Fibroblast of lung (primary cell): ENCODE measurements at regions not wholly inside any gene's neighbourhood (a gene's known extent, or its start where the extent isn't known, plus 50 kb on each side); places are given as distances from the start of the nearest gene placed in this dataset.

Experiments
- DNase-seq, 2 donors: peaks; one replicate each; pipeline versions ENCODE4 v3.0.0 to v3.0.0-alpha.2; 2010; ENCODE audit warnings: low read depth in 2 of 2
- H2AFZ ChIP-seq: 2 replicates; pipeline ENCODE4 v1.5.1; 2012; ENCODE audit warnings: low read length, control low read depth, inconsistent platforms
- H3K27ac ChIP-seq: 2 replicates; pipeline ENCODE4 v1.5.1; 2011; ENCODE audit warnings: low read length, control low read depth; ENCODE audit not compliant: insufficient read depth
- H3K27me3 ChIP-seq: 2 replicates; pipeline ENCODE4 v1.5.1; 2011; ENCODE audit warnings: mild to moderate bottlenecking, low read length; ENCODE audit not compliant: control insufficient read depth, insufficient read depth
- H3K36me3 ChIP-seq: 2 replicates; pipeline ENCODE4 v1.5.1; 2011; ENCODE audit warnings: low read length; ENCODE audit not compliant: control insufficient read depth, insufficient read depth
- H3K4me1 ChIP-seq: 2 replicates; pipeline ENCODE4 v1.5.1; 2011; ENCODE audit warnings: low read length; ENCODE audit not compliant: control insufficient read depth, insufficient read depth; ENCODE audit errors: extremely low read depth
- H3K4me2 ChIP-seq: 2 replicates; pipeline ENCODE4 v1.5.1; 2011; ENCODE audit warnings: low read length, control low read depth; ENCODE audit not compliant: insufficient read depth; ENCODE audit errors: extremely low read depth
- H3K4me3 ChIP-seq, 4 experiments: fragments of 200-600 bp in 1 of 4; sonication (generic) in 1 of 4; replicated peaks in 1 of 4; 2 replicates each; pipeline ENCODE4 v1.5.1; 2011 to 2016; ENCODE audit warnings: low read length in 4 of 4, low read depth in 3 of 4, mild to moderate bottlenecking in 3 of 4, control low read depth in 2 of 4, inconsistent platforms in 1 of 4, mixed read lengths in 1 of 4; ENCODE audit not compliant: insufficient read depth in 1 of 4; ENCODE audit errors: control extremely low read depth in 1 of 4
- H3K79me2 ChIP-seq: 2 replicates; pipeline ENCODE4 v1.5.1; 2012; ENCODE audit warnings: mild to moderate bottlenecking, low read length, inconsistent platforms; ENCODE audit not compliant: control insufficient read depth, insufficient read depth
- H3K9ac ChIP-seq: 2 replicates; pipeline ENCODE4 v1.5.1; 2011; ENCODE audit warnings: mild to moderate bottlenecking, low read length, control low read depth; ENCODE audit not compliant: insufficient read depth
- H3K9me3 ChIP-seq: 2 replicates; pipeline ENCODE4 v1.5.1; 2012; ENCODE audit warnings: low read depth, low read length; ENCODE audit not compliant: control insufficient read depth, insufficient read depth
- H4K20me1 ChIP-seq: 2 replicates; pipeline ENCODE4 v1.5.1; 2011; ENCODE audit warnings: low read length; ENCODE audit not compliant: control insufficient read depth, insufficient read depth; ENCODE audit errors: extremely low read depth
- EZH2 ChIP-seq: IDR thresholded peaks from 2 replicates; pipeline ENCODE4 v1.5.1; 2012; ENCODE audit warnings: low read length, control low read depth, mild to moderate bottlenecking; ENCODE audit errors: missing control alignments
- TF ChIP-seq, protein P1 (sequence below), 2 donors: IDR thresholded peaks in 1 of 2; conservative IDR thresholded peaks in 1 of 2; 1 replicate in 1 of 2; 2 replicates in 1 of 2; pipeline ENCODE4 v1.5.1; 2011 to 2012; ENCODE audit warnings: low read length in 2 of 2, control low read depth in 1 of 2, inconsistent platforms in 1 of 2, low read depth in 1 of 2, mild to moderate bottlenecking in 1 of 2

DNA sequence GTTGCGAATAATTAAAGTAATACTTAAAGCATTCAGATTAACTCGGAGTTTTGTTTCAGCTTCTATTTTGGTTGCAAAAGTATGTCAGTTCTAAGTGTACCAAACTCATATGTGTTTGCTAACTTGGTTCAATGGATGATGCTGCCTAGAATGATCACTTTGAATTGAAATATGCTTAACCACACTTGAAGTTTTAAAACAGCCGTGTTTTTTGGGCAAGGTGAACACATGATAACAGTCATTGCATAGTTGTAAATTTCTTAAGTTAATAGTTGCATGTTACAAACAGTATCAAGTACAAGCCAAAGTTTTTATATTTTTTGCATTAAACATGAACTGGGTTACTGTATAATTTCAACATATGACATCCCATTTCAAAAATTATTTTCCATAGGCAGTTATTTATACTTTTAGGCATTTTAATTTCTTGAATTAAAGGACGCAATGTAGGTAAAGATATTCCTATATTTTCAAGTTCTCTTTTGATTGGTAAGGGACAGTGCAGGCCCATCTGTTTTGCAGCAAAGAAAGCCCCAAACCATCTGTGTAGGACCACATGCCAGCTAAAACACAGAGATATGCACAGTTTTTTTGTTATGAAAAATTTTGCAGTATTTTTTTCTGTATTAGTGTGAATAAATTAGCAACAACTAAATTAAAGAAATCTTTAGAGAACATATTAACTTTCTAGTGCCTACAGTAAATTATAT, 575.5 kb downstream of the PRKD1 start:
- DNase-seq, result no peak
- Histone ChIP-seq H3K9me3 (no peaks in the 10 kb centered on the region), H3K4me3 (no peak overlapping the region), H2AFZ (no peak overlapping the region), H3K4me1 (no peaks in the 10 kb centered on the region), H3K79me2 (no peaks in the 10 kb centered on the region), H3K36me3 (no peaks in the 10 kb centered on the region), H3K27ac (no peak overlapping the region), H3K9ac (no peak overlapping the region), H4K20me1 (no peaks in the 10 kb centered on the region), H3K27me3 (no peaks in the 10 kb centered on the region), H3K4me2 (no peak overlapping the region)
- TF ChIP-seq EZH2, result no peak
- TF ChIP-seq, protein P1, sequence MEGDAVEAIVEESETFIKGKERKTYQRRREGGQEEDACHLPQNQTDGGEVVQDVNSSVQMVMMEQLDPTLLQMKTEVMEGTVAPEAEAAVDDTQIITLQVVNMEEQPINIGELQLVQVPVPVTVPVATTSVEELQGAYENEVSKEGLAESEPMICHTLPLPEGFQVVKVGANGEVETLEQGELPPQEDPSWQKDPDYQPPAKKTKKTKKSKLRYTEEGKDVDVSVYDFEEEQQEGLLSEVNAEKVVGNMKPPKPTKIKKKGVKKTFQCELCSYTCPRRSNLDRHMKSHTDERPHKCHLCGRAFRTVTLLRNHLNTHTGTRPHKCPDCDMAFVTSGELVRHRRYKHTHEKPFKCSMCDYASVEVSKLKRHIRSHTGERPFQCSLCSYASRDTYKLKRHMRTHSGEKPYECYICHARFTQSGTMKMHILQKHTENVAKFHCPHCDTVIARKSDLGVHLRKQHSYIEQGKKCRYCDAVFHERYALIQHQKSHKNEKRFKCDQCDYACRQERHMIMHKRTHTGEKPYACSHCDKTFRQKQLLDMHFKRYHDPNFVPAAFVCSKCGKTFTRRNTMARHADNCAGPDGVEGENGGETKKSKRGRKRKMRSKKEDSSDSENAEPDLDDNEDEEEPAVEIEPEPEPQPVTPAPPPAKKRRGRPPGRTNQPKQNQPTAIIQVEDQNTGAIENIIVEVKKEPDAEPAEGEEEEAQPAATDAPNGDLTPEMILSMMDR (conservative IDR thresholded peaks at IDR 0.05 in 1 of 2, IDR thresholded peaks at IDR 0.05 in 1 of 2; ENCODE audit: low read depth in 1 of 2, low read length in 2 of 2), result no peak

DNA sequence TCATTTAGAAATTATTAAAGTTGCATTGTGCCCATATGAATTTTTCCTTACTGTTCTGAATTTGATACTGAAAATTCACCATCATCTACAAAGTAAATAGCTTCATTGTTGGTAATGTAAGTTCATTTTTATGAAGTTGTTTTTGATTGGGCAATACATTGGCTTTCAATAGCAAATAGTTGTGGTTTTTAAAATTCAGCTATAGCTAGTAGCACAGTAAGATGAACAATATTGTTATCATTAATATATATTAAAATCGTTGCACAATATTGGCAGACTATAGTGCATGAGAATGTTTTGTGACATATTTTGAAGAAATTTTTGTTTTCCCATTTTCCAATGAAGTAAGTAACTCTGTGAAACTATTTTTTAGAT, 575.0 kb downstream of the PRKD1 start:
- Histone ChIP-seq H2AFZ (no peak overlapping the region), H3K9me3 (no peaks in the 10 kb centered on the region), H3K4me3 (no peak overlapping the region), H3K27ac (no peak overlapping the region), H3K27me3 (no peaks in the 10 kb centered on the region), H3K79me2 (no peaks in the 10 kb centered on the region), H3K9ac (no peak overlapping the region), H3K4me1 (no peaks in the 10 kb centered on the region), H3K36me3 (no peaks in the 10 kb centered on the region), H4K20me1 (no peaks in the 10 kb centered on the region), H3K4me2 (no peak overlapping the region)
- TF ChIP-seq, protein P1 (conservative IDR thresholded peaks at IDR 0.05 in 1 of 2, IDR thresholded peaks at IDR 0.05 in 1 of 2; ENCODE audit: low read depth in 1 of 2, low read length in 2 of 2), result no peak
- TF ChIP-seq EZH2, result no peak
- peak in 1 of 2 donors; percentile 65 for DNase-seq

DNA sequence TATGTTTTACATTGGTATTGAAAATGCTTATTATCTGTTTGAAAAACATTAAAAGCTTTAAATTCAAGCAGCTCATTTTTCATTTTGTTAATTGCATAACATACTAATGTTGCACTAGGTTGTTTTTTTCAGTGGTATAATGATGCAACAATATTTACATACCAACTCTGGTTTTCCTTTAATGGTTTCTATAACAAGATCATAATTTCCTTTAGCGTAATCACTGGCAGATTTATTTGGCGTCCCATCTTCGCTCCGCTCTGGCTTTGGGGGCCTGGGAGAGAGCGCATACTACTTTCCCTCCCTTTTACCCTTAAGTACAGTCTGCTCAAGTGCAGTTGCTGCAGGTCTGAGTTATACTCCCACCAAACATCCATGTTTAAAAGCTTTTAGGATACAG, 574.1 kb downstream of the PRKD1 start:
- Histone ChIP-seq H2AFZ (no peak overlapping the region), H3K4me1 (no peaks in the 10 kb centered on the region), H3K27ac (no peak overlapping the region), H3K9ac (no peak overlapping the region), H4K20me1 (no peaks in the 10 kb centered on the region), H3K36me3 (no peaks in the 10 kb centered on the region), H3K4me2 (no peak overlapping the region), H3K4me3 (no peak overlapping the region), H3K9me3 (no peaks in the 10 kb centered on the region), H3K79me2 (no peaks in the 10 kb centered on the region), H3K27me3 (no peaks in the 10 kb centered on the region)
- DNase-seq, result no peak
- TF ChIP-seq EZH2, result no peak
- TF ChIP-seq, protein P1 (conservative IDR thresholded peaks at IDR 0.05 in 1 of 2, IDR thresholded peaks at IDR 0.05 in 1 of 2; ENCODE audit: low read depth in 1 of 2, low read length in 2 of 2), result no peak
